RCC 7860 (cell line): ENCODE measurements at regions not wholly inside any gene's neighbourhood (a gene's known extent, or its start where the extent isn't known, plus 50 kb on each side); places are given as distances from the start of the nearest gene placed in this dataset.
A peak's percentile ranks its signal among the peaks of the same experiment; 100 is the strongest.
"Not testable (repeated sequence)": the region's sequence is repeated elsewhere in the genome, so short reads cannot be mapped to it uniquely, and the experiment has no call there.

Experiments used
- DNase-seq: peaks from one replicate; pipeline ENCODE4 v3.0.0-alpha.2; 2015; ENCODE audit warnings: low spot score
- FAIRE-seq: peaks from 2 replicates; lab custom pipeline; 2012; peaks lifted over from hg19 to GRCh38; lab: Jason Lieb, UNC

DNA sequence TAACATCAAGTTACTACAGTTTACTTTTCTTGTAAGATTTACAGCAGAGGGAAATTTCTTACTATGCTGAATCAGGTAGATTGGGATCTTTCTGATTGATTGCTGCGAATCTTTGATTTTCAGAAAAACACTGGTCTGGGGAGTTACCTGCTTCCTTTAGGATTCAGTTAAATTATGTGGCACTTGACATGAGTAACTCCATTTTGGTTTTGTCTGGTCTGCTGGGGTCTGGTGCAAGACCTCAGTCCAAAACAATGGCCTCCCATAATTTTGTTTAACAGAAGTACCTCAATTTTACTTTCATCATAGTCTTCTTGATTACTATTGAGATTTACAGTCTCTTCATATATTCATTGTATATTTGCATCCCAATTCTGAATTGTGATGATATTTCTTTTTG, 775.5 kb downstream of the TRIB2 start:
- no peak for FAIRE-seq
- DNase-seq: no peak

- DNase-seq: no peak
- no peak for FAIRE-seq
Observed at GRCh38 chr2:13495051-13495450, 778.3 kb downstream of the TRIB2 start.

- FAIRE-seq: no peak
- DNase-seq: no peak
Observed at GRCh38 chr2:13504808-13505207, 788.1 kb downstream of the TRIB2 start.

DNA sequence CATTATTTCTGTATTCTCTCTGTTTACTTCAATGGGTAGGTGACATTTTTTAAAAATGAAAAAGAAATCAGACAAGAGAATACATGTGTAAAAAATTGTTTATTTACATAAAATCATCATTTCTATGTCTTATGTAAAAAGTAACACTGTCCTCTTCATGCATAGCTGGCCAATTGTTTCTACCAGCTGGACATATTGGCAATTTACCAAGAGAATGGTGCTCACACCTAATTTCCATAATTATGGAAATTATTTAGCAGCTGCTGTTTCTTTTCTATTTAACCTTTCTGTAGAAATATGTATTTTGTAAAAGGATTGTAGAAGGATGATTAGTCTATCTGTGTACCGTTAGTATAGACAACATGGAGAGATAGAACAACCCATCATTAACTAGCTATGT, 791.9 kb downstream of the TRIB2 start:
- DNase-seq (no peak), FAIRE-seq (no peak)

DNA sequence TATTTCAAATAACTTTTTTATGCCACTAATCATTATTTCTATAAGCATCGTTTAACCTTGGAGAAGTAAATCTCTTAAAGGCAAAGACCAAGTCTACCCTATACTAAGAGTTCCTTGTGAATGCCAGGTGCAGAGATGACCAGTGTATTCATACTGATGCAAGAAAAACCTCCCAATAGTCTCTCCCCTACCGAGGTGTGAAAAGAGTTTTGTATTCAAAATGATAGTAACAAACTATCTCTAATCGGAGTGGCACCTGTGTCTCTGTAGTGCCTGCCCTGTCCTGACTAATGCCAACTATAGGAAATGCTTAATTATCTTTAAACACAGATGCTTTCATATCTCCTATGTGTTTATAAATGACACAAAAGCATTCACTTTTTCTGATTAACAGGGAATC, 798.5 kb downstream of the TRIB2 start:
- no peak for FAIRE-seq
- DNase-seq: no peak

- DNase-seq: no peak
- no peak for FAIRE-seq
Observed at GRCh38 chr2:13522096-13522495, 805.4 kb downstream of the TRIB2 start.

DNA sequence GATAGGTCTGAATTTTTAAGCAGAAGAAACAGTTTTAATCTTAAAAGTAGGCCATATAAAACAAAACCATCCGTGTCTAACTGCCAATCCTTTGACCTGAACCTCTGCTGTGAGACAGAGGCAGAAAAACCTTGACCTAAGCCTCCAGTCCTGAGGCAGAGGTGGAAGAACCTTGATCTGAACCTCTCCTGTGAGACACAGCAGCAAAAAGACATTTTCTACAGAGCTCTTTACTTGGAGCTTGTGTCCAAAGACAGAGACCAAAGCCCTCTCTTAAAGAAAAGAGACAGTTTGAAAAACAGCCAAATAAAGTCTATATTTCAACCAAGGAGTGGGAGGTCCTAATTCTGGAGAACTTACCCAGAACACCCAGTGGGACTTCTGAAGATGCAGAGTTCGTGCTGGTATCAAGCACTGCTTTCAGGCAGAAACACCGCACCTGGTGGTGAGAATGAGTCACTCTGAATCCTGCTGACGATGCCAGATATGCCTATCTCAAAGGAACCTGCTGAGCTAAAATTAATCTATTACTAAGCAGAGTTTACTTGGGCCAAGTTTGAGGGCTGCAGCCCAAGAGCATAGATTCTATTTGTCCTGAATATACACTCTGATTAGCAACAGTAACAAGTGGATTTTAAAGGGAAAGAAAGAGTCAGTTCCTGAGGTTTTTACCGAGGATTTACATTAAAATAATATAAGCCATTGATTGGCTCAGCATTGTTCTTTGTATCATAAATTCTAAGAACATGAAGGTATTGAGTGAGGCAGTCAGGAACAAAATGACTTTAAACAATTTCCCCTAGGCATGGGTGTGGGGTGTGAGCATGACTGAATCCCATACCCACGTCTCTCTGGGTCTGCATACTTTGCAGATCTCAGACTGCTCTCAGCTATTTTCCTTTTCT, 806.4 kb downstream of the TRIB2 start:
- FAIRE-seq (peak; percentile 64), DNase-seq (peak; percentile 50)

DNA sequence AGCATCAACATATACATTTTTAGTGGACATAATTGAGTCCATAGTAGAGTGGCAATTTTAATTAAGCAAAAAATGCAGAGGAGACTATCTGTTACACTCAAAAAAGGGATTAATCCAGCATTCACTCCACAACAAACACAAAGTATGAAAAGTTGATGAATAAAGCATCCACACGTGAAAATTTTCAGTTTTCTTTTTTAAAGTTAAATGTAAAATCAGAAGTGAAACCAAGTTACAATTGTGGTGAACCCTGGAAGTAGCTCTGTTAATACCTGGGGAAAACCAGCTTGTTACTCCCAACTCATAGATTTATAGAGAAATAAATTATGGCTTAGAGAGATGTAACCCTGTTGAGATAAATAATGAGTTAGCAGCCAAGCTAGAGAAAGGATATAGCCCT, 807.8 kb downstream of the TRIB2 start:
- no peak for FAIRE-seq
- no peak for DNase-seq

DNA sequence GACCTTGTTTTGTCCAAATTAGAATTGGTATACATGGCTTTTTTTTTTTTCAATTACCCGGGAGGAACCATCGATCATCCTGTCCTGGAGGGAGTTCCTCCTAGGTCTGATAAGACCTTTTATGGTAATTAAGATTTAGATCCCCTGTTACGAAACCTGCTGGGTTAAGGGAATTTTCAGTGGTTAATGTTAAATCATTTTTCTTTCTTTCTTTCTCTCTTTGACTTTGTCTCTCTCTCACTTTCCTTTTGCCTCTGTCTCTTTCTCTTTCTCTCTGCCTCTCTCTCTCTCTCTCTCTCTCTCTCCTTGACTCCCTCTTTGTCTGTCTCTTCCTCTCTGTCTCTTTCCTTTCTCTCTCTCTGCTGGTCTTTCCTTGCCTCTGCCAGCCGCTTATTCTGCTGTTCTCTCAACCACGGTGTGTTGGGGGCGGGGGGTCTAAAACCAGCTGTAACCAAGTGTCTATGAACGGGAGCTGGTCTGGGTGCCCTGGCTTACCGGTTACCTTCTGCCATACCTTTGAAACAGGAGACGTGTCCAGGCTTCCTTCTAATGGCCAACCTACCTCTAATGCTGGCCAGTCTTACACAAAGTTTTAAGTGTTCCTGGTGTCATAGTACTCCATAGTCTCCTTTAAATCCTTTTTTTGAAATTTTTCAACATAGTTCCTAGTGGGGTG, 815.1 kb downstream of the TRIB2 start:
- FAIRE-seq, DNase-seq: not testable (repeated sequence)

GRCh38 chr2:13532781-13533523, 816.2 kb downstream of the TRIB2 start:
- not testable (repeated sequence) for FAIRE-seq, DNase-seq

DNA sequence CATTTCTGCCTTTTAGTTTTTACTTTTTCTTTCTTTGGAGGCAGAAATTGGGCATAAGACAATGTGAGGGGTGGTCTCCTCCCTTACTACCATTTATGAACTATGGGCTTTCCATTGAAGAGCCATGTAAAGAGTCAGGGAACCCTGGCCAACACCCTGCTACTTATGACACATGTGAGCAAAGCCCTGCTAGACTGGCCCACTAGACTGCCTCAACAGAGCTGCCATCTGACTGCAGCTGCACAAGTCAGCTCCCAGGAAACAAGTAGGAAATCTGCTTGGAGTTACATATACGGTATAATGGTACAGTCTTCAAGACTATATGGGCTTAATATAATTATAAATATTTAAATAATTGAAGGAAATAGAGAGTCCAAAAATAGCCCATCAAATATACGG, 816.8 kb downstream of the TRIB2 start:
- DNase-seq: peak; percentile 21
- FAIRE-seq: no peak

DNA sequence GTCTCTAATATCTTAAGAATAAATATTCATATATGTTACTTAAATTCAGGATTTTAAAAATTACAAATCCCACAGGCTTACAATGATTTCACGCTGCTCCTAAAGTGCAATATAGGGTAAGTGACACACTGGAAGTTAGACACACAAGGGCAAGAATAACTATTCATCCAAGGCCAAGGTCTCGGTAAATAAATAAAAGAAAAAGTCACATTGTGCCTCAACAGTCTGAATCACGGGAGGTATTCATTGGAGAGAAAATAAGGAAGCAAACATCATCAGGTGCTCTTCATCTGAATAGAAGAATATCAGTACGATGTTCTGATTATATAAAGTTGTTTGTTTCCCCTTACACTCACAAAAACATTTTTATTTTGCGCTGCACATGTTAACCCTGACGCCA, 820.2 kb downstream of the TRIB2 start:
- FAIRE-seq: no peak
- no peak for DNase-seq

DNA sequence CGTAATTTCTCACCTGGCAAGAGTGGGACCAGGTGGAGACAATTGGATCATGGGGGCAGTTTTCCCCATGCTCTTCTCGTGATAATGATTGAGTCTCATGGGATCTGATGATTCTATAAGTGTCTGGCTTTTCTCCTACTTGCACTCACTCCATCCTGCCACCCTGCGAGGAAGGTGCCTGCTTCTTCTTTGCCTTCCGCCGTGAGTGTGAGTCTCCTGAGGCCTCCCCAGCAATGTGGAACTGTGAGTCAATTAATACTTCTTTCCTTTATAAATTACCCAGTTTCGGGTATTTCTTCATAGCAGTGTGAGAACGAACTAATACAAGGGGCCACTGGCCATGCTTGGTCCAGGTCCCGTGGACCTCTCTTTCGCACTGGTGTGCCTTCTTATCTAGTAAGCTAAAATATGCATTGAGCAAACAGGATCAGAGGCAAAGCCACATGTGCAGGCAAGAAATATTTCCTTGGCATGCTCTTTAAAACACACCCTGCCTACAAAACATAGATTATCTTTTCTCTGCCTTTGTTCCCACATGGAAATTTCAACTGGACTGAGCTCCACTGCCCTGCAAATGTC, 821.1 kb downstream of the TRIB2 start:
- no peak for FAIRE-seq
- DNase-seq: no peak

DNA sequence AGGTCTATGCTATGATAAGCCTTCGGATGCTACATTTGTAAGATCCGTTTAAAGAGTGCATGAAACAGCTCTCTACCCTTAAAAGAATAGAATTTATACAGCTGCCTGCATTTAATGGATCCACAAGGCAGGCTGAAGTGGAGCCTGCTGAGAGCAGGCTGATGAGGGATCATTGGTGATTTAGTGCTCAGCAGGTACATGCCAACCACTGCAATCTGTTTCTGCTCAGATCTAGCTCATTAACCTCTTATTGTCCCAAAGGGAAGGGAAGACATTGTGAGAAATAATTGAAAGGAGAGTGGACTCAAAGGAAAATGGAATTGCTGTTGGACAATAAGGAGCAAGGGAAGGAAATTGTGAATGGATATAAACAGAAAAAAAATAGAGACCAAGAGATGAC, 822.6 kb downstream of the TRIB2 start:
- DNase-seq: no peak
- no peak for FAIRE-seq

DNA sequence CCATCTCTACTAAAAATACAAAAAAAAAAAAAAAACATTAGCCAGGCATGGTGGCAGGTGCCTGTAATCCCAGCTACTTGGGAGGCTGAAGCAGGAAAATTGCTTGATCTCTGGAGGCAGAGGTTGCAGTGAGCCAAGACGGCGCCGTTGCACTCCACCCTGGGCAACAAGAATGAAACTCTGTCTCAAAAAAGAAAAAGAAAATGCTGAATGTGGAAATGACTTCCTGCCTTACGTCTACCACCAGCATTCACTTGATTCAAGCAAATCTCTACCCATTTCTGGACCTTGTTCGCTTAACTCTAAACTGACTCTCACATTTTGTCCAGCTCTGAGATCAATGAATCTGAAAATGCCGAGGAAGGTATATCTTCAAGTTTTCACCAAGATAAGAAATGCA, 825.3 kb downstream of the TRIB2 start:
- no peak for FAIRE-seq
- no peak for DNase-seq

GRCh38 chr2:13542642-13543041, 825.9 kb downstream of the TRIB2 start:
- DNase-seq (no peak), FAIRE-seq (no peak)

- DNase-seq (no peak), FAIRE-seq (no peak)
Observed at GRCh38 chr2:13543550-13543949, 826.8 kb downstream of the TRIB2 start.

GRCh38 chr2:13545320-13545719, 828.6 kb downstream of the TRIB2 start:
- FAIRE-seq (no peak), DNase-seq (peak; percentile 68)

DNA sequence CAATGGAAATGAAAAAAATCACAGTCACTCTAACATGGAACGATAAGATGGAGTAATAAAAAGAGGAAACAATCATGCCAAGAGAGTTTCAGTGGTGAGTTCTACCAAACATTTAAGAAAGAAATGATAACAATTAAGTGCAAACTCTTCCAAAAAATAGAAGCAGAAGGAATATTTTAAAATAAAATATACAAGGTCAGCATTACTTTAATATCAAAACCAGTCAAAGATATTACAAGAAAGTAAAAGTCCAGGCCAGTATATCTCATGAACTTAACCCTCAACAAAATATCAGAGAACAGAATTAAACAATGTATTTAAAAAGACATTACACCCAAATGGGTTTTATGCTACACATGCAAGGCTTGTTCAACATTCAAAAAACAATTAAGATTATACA, 829.4 kb downstream of the TRIB2 start:
- DNase-seq (no peak), FAIRE-seq (no peak)

GRCh38 chr2:13550285-13551231, 833.8 kb downstream of the TRIB2 start:
- no peak for FAIRE-seq
- no peak for DNase-seq
